ENCODE measurements at regions not wholly inside any gene's neighbourhood (a gene's known extent, or its start where the extent isn't known, plus 50 kb on each side); places are given as distances from the start of the nearest gene placed in this dataset.

DNA sequence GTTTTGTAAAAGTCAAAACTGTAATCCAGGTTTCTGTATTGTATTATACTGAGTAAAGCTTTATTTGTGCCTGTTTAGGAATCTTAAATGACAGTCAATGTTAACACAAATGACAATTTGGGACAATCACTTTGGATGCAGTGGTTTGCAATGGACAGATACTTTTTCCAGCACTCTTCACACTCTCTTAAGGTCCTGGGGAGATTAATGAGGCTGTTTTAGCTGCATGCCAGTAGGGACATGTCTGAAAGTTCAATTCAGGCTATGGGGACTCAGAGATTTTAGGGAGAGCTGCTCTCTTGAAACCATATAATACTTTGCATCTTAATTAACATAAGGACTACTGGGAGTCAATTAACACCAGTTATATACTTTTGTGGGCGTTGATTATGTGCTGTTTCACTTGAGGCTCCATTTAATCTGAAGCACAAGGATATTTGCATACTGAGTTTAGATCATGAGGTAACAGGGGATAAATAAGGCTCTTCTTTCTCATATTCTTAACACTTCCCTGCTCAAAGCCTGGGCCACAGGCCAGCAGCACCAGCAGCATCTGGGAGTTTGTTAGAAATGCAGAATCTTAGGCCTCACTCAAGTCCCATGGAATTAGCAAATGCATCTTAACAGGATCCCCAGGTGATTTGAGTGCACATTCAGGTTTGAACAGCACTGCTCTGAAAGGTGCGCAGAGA is 972.8 kb downstream of the PLOD2 start:
- TF ChIP-seq, protein P1, sequence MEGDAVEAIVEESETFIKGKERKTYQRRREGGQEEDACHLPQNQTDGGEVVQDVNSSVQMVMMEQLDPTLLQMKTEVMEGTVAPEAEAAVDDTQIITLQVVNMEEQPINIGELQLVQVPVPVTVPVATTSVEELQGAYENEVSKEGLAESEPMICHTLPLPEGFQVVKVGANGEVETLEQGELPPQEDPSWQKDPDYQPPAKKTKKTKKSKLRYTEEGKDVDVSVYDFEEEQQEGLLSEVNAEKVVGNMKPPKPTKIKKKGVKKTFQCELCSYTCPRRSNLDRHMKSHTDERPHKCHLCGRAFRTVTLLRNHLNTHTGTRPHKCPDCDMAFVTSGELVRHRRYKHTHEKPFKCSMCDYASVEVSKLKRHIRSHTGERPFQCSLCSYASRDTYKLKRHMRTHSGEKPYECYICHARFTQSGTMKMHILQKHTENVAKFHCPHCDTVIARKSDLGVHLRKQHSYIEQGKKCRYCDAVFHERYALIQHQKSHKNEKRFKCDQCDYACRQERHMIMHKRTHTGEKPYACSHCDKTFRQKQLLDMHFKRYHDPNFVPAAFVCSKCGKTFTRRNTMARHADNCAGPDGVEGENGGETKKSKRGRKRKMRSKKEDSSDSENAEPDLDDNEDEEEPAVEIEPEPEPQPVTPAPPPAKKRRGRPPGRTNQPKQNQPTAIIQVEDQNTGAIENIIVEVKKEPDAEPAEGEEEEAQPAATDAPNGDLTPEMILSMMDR (IDR thresholded peaks at IDR 0.05; ENCODE audit: insufficient read depth, low read depth, low read length) = no peak
- TF ChIP-seq EZH2 (IDR thresholded peaks at IDR 0.05; ENCODE audit: insufficient read depth, low read length) = no peak

Measured in astrocyte (in vitro differentiated cells and primary cell).